GM18858 (cell line): ENCODE measurements at regions not wholly inside any gene's neighbourhood (a gene's known extent, or its start where the extent isn't known, plus 50 kb on each side); places are given as distances from the start of the nearest gene placed in this dataset.

Experiments
- ATAC-seq: cut with Tn5 transposase; IDR thresholded peaks from one replicate; pipeline ENCODE4 v1.9.1; 2021; ENCODE audit not compliant: unreplicated experiment

GRCh38 chr1:221286399-221286798, 407.2 kb downstream of the HLX start:
- ATAC-seq, result no peak

- ATAC-seq, result no peak
Measured at GRCh38 chr1:221289103-221289502, 409.9 kb downstream of the HLX start.

GRCh38 chr1:221290669-221291068, 411.4 kb downstream of the HLX start:
- ATAC-seq, result no peak

- ATAC-seq, result no peak
Measured at GRCh38 chr1:221291113-221291512, 411.9 kb downstream of the HLX start.

GRCh38 chr1:221292652-221293051, 413.4 kb downstream of the HLX start:
- ATAC-seq, result no peak

GRCh38 chr1:221294242-221294641, 415.0 kb downstream of the HLX start:
- ATAC-seq, result no peak

- no peak for ATAC-seq
Measured at GRCh38 chr1:221302357-221302756, 423.1 kb downstream of the HLX start.

- no peak for ATAC-seq
Measured at GRCh38 chr1:221302810-221303209, 423.6 kb downstream of the HLX start.

- no peak for ATAC-seq
Measured at GRCh38 chr1:221303623-221304022, 424.4 kb downstream of the HLX start.

- ATAC-seq, result no peak
Measured at GRCh38 chr1:221306239-221306638, 427.0 kb downstream of the HLX start.

- ATAC-seq, result no peak
Measured at GRCh38 chr1:221308534-221309511, 429.6 kb downstream of the HLX start.

- ATAC-seq, result no peak
Measured at GRCh38 chr1:221309723-221310122, 430.5 kb downstream of the HLX start.

GRCh38 chr1:221310180-221310579, 430.9 kb downstream of the HLX start:
- ATAC-seq, result no peak

GRCh38 chr1:221315330-221315729, 426.6 kb downstream of the DUSP10 start:
- ATAC-seq, result no peak

- ATAC-seq, result no peak
Measured at GRCh38 chr1:221316491-221317056, 425.3 kb downstream of the DUSP10 start.

- no peak for ATAC-seq
Measured at GRCh38 chr1:221317537-221317936, 424.4 kb downstream of the DUSP10 start.

GRCh38 chr1:221327954-221328353, 413.9 kb downstream of the DUSP10 start:
- ATAC-seq, result no peak

- no peak for ATAC-seq
Measured at GRCh38 chr1:221328371-221328770, 413.5 kb downstream of the DUSP10 start.

- ATAC-seq, result no peak
Measured at GRCh38 chr1:221331273-221332183, 410.4 kb downstream of the DUSP10 start.

- no peak for ATAC-seq
Measured at GRCh38 chr1:221334062-221334461, 407.8 kb downstream of the DUSP10 start.
